K562 (cell line): ENCODE measurements at regions not wholly inside any gene's neighbourhood (a gene's known extent, or its start where the extent isn't known, plus 50 kb on each side); places are given as distances from the start of the nearest gene placed in this dataset.

Experiments used
- ARNT ChIP-seq, 2 experiments: fragments of 450-650 bp; IDR thresholded peaks; 2 replicates each; pipeline ENCODE4 v1.6.1; 2016; ENCODE audit warnings: mild to moderate bottlenecking in 1 of 2
- EZH2 ChIP-seq: IDR thresholded peaks from 2 replicates; pipeline ENCODE4 v1.6.1; 2012; ENCODE audit warnings: low read depth, mild to moderate bottlenecking, inconsistent platforms, low read length, borderline replicate concordance
- FOSL1 ChIP-seq: fragments of 200-800 bp; sonication (Bioruptor generic); conservative IDR thresholded peaks from 2 replicates; pipeline ENCODE4 v1.6.1; 2016; ENCODE audit warnings: missing genetic modification characterization, missing compliant biosample characterization
- MAFF ChIP-seq: IDR thresholded peaks from 2 replicates; pipeline ENCODE4 v1.6.1; 2012; ENCODE audit warnings: low read length, improper control_type of control experiment
- NKRF ChIP-seq: fragments of 450-650 bp; IDR thresholded peaks from 2 replicates; pipeline ENCODE4 v1.6.1; 2016; ENCODE audit warnings: borderline replicate concordance
- SIX5 ChIP-seq, 2 experiments: IDR thresholded peaks; 2 replicates each; pipeline ENCODE4 v1.6.1; 2011; ENCODE audit warnings: low read length in 2 of 2, borderline replicate concordance in 1 of 2, low read depth in 1 of 2, mild to moderate bottlenecking in 1 of 2, moderate library complexity in 1 of 2; ENCODE audit not compliant: insufficient read depth in 1 of 2
- SRSF1 ChIP-seq: fragments of 200-400 bp; formaldehyde crosslinking; IDR thresholded peaks from 2 replicates; pipeline ENCODE4 v1.6.1; 2017; ENCODE audit warnings: mild to moderate bottlenecking, low read depth, low read length, moderate library complexity
- TAF9B ChIP-seq: fragments of 450-650 bp; IDR thresholded peaks from 2 replicates; pipeline ENCODE4 v1.6.1; 2018; ENCODE audit warnings: mild to moderate bottlenecking; ENCODE audit not compliant: partially characterized antibody
- TFE3 ChIP-seq: fragments of 450-650 bp; formaldehyde crosslinking; IDR thresholded peaks from 2 replicates; pipeline ENCODE4 v1.4.0; 2020; ENCODE audit warnings: mild to moderate bottlenecking, mixed read lengths
- ZNF134 ChIP-seq: fragments of 250-450 bp; sonication (Bioruptor Pico); conservative IDR thresholded peaks from 2 replicates; pipeline ENCODE4 v1.4.0; 2020
- TF ChIP-seq, protein P1 (sequence below), 2 experiments: fragments of 450-650 bp; formaldehyde crosslinking in 1 of 2; IDR thresholded peaks; 2 replicates each; pipeline versions ENCODE4 v1.4.0 to v1.6.1; 2014 to 2020; ENCODE audit warnings: mild to moderate bottlenecking in 2 of 2, borderline replicate concordance in 1 of 2, low read depth in 1 of 2

DNA sequence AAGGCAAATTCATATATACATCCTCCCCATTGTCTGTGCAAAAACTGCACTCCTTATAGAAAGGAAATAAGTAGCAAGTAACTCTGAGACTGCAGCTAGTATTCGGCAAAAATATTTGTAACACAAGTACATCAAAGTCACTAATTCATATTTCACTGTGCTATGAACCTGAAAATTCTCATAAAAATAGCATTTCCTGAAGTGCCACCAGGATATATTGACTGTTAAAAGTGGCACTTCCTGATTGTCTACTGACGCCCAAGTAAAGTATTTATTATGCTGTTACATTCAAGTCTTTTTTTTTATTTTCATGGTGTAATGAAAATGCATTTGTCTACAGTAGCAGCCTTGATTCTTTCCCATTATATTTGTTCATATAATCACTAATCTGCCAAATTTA, 673.8 kb downstream of the PTPRC start:
- TF ChIP-seq SRSF1 (no peak), TFE3 (CRISPR knock-in tag) (no peak), MAFF (no peak), EZH2 (no peak), FOSL1 (no peak), NKRF (no peak), ARNT (IDR thresholded peaks at IDR 0.05) (no peak), ZNF134 (CRISPR knock-in tag) (no peak), SIX5 (IDR thresholded peaks at IDR 0.05; ENCODE audit: borderline replicate concordance in 1 of 2, insufficient read depth in 1 of 2, low read depth in 1 of 2, low read length in 2 of 2) (no peak), TAF9B (no peak)
- TF ChIP-seq, protein P1, sequence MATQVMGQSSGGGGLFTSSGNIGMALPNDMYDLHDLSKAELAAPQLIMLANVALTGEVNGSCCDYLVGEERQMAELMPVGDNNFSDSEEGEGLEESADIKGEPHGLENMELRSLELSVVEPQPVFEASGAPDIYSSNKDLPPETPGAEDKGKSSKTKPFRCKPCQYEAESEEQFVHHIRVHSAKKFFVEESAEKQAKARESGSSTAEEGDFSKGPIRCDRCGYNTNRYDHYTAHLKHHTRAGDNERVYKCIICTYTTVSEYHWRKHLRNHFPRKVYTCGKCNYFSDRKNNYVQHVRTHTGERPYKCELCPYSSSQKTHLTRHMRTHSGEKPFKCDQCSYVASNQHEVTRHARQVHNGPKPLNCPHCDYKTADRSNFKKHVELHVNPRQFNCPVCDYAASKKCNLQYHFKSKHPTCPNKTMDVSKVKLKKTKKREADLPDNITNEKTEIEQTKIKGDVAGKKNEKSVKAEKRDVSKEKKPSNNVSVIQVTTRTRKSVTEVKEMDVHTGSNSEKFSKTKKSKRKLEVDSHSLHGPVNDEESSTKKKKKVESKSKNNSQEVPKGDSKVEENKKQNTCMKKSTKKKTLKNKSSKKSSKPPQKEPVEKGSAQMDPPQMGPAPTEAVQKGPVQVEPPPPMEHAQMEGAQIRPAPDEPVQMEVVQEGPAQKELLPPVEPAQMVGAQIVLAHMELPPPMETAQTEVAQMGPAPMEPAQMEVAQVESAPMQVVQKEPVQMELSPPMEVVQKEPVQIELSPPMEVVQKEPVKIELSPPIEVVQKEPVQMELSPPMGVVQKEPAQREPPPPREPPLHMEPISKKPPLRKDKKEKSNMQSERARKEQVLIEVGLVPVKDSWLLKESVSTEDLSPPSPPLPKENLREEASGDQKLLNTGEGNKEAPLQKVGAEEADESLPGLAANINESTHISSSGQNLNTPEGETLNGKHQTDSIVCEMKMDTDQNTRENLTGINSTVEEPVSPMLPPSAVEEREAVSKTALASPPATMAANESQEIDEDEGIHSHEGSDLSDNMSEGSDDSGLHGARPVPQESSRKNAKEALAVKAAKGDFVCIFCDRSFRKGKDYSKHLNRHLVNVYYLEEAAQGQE (IDR thresholded peaks at IDR 0.05; ENCODE audit: borderline replicate concordance) = no peak
- TF ChIP-seq, protein P1 (CRISPR knock-in tag; IDR thresholded peaks at IDR 0.05; ENCODE audit: low read depth) = no peak
